Raji (cell line): ENCODE measurements at regions not wholly inside any gene's neighbourhood (a gene's known extent, or its start where the extent isn't known, plus 50 kb on each side); places are given as distances from the start of the nearest gene placed in this dataset.

Source experiments
- POLR2A ChIP-seq: IDR thresholded peaks from 2 replicates; pipeline ENCODE4 v1.6.1; 2011; ENCODE audit warnings: low read depth, low read length, control low read depth; ENCODE audit not compliant: insufficient read depth

GRCh38 chrX:65072590-65072989 is 96.3 kb upstream of the ZC4H2 start:
- TF ChIP-seq POLR2A = no peak

GRCh38 chrX:65045001-65045400 is 68.8 kb upstream of the ZC4H2 start:
- TF ChIP-seq POLR2A = no peak

DNA sequence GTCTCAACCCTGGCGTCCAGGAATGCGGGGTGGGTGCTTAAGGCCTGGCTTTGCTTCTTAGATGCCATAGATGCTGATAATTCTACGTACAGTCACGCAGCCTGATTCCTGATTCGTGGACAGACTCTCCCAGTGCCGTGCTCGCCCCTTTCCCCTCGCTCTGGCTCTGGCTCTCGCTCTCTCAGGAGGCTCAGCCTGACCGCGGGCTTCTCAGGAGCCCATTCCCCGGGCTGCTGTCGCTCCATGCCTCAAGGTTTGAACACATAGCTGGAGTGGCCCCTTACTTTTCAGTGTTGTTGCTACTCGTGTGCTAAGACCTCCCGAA is 59.2 kb upstream of the ZC4H2 start:
- no peak for TF ChIP-seq POLR2A

DNA sequence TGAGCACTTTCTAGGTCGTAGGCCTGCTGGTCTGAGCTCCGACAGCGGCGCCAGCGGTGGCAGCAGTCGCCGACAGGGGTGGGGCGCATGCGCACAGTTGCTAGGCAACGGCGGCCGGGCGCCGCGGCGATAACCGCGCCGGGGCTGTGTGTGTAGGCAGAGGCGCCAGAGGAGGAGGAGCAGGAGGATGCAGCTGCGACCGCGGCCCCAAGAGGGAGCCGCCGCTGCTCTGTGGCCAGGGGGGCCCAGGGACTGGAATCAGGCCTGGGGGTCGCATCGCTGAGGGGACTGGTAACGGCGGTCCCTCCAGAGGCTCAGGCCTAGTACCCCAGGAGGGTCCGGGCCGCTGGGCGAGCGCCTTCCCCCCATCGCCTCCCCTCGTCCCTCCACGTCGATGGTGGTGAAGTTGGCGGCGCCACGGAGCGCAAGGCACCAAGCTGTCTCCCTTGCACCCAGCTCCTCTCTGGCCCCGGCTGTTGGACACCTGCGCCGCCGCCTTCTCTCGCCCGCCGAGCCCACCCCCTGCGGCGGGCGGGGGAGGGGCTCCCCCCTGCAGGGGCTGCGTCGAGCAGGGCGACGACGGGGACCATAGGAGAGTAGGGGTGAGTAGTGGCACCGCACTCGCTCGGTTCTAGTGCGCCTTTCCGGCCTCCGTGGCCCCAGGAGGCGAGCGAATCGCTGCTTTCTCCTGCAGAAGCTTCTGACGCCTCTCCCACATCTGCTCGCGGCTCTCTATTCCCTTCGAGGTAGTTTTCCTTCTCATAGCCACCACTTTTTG is 58.6 kb upstream of the ZC4H2 start, which contains the start of gene ZC3H12B:
Gene ZC3H12B (plus strand): TSS at position 159 of the 778 bp plus-strand sequence.
- 0 out of 2 replicates have a peak, but pooled peaks have one; percentile 30 for TF ChIP-seq POLR2A

GRCh38 chrX:65034292-65034667 is 58.0 kb upstream of the ZC4H2 start:
- no peak for TF ChIP-seq POLR2A
